ENCODE measurements at regions not wholly inside any gene's neighbourhood (a gene's known extent, or its start where the extent isn't known, plus 50 kb on each side); places are given as distances from the start of the nearest gene placed in this dataset.
"Not testable (repeated sequence)": the region's sequence is repeated elsewhere in the genome, so short reads cannot be mapped to it uniquely, and the experiment has no call there.

- Histone ChIP-seq H3K27ac (no peak overlapping the region), H3K4me3 (no peak overlapping the region), H3K27me3 (ENCODE audit: low read depth) (no peaks in the 10 kb centered on the region), H3K9me3 (no peaks in the 10 kb centered on the region), H3K4me1 (no peaks in the 10 kb centered on the region), H3K36me3 (no peaks in the 10 kb centered on the region)
- intact Hi-C loops (cut with DNase I) = no loop called here
- DNase-seq (no peak), ATAC-seq (no peak)
- TF ChIP-seq CTCF (IDR thresholded peaks at IDR 0.05) = no peak
Measured at GRCh38 chr11:39345834-39346442, 2113.5 kb downstream of the LRRC4C start.

- DNase-seq (no peak), ATAC-seq (peak in 1 of 2 donors; percentile 19)
- H3K36me3 ChIP-seq = no peaks in the 10 kb centered on the region
- TF ChIP-seq CTCF (IDR thresholded peaks at IDR 0.05) = no peak
- H3K4me1 ChIP-seq = no peaks in the 10 kb centered on the region
- intact Hi-C loops (cut with DNase I) = no loop called here
- no peak overlapping the region for H3K27ac ChIP-seq
- H3K27me3 ChIP-seq (ENCODE audit: low read depth) = no peaks in the 10 kb centered on the region
- no peak overlapping the region for H3K4me3 ChIP-seq
- H3K9me3 ChIP-seq = peaks cover 8% of the 10 kb centered on the region
Measured at GRCh38 chr11:39341461-39341860, 2118.0 kb downstream of the LRRC4C start.

GRCh38 chr11:39333006-39333405 lies 2126.4 kb downstream of the LRRC4C start:
- H3K9me3 ChIP-seq; H3K27ac ChIP-seq; ATAC-seq; H3K36me3 ChIP-seq; H3K4me3 ChIP-seq; H3K27me3 ChIP-seq (ENCODE audit: low read depth); H3K4me1 ChIP-seq; intact Hi-C loops (cut with DNase I); DNase-seq: not testable (repeated sequence)

GRCh38 chr11:39327302-39327701 lies 2132.2 kb downstream of the LRRC4C start:
- H3K27ac ChIP-seq = no peak overlapping the region
- H3K27me3 ChIP-seq (ENCODE audit: low read depth) = no peaks in the 10 kb centered on the region
- TF ChIP-seq CTCF (IDR thresholded peaks at IDR 0.05) = no peak
- DNase-seq (no peak), ATAC-seq (no peak)
- H3K9me3 ChIP-seq = no peaks in the 10 kb centered on the region
- H3K36me3 ChIP-seq = no peaks in the 10 kb centered on the region
- H3K4me1 ChIP-seq = no peaks in the 10 kb centered on the region
- intact Hi-C loops (cut with DNase I) = no loop called here
- H3K4me3 ChIP-seq = no peak overlapping the region

DNA sequence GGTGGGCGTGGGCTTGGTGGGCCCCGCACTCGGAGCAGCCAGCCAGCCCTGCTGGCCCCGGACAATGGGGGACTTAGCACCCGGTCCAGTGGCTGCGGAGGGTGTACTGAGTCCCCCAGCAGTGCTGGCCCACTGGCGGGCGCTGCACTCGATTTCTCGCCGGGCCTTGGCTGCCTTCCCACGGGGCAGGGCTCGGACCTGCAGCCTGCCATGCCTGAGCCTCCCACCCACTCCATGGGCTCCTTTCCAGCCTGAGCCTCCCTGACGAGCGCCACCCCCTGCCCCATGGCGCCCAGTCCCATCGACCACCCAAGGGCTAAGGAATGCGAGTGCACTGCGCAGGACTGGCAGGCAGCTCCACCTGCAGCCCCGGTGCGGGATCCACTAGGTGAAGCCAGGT lies 2147.6 kb downstream of the LRRC4C start:
- H3K9me3 ChIP-seq; H3K27ac ChIP-seq; H3K4me3 ChIP-seq; H3K27me3 ChIP-seq (ENCODE audit: low read depth); H3K36me3 ChIP-seq; DNase-seq; ATAC-seq; intact Hi-C loops (cut with DNase I); H3K4me1 ChIP-seq: not testable (repeated sequence)

GRCh38 chr11:39304586-39304985 lies 2154.9 kb downstream of the LRRC4C start:
- intact Hi-C loops (cut with DNase I) = no loop called here
- Histone ChIP-seq H3K36me3 (no peaks in the 10 kb centered on the region), H3K4me1 (no peaks in the 10 kb centered on the region), H3K9me3 (no peaks in the 10 kb centered on the region), H3K4me3 (no peak overlapping the region), H3K27me3 (ENCODE audit: low read depth) (no peaks in the 10 kb centered on the region), H3K27ac (no peak overlapping the region)
- DNase-seq (no peak), ATAC-seq (no peak)
- TF ChIP-seq CTCF (IDR thresholded peaks at IDR 0.05) = no peak

- Histone ChIP-seq H3K9me3 (peaks cover 3% of the 10 kb centered on the region), H3K27me3 (ENCODE audit: low read depth) (no peaks in the 10 kb centered on the region), H3K4me3 (no peak overlapping the region), H3K4me1 (no peaks in the 10 kb centered on the region), H3K36me3 (no peaks in the 10 kb centered on the region), H3K27ac (no peak overlapping the region)
- intact Hi-C loops (cut with DNase I) = no loop called here
- DNase-seq (no peak), ATAC-seq (no peak)
- no peak for TF ChIP-seq CTCF (IDR thresholded peaks at IDR 0.05)
Measured at GRCh38 chr11:39294648-39295047, 2164.8 kb downstream of the LRRC4C start.
